K562 (cell line): ENCODE measurements at regions not wholly inside any gene's neighbourhood (a gene's known extent, or its start where the extent isn't known, plus 50 kb on each side); places are given as distances from the start of the nearest gene placed in this dataset.
A peak's percentile ranks its signal among the peaks of the same experiment; 100 is the strongest.

Source experiments
- ATAC-seq: fragments of 200-7000 bp; cut with Tn5 transposase; 3 replicates; pipeline ENCODE4 v1.9.1; 2020; ENCODE audit warnings: moderate library complexity
- BruUV-seq: library from RNA; stranded (reverse); fragments of 400-500 nt; replicated peaks from 2 replicates; lab custom pipeline; 2021; lab: Mats Ljungman, UMichigan
- CTCF ChIA-PET: fragments of 300-600 bp; formaldehyde crosslinking; extraction: SDS; loops from one replicate; lab custom pipeline; 2021; ENCODE audit warnings: low intra/inter-chr PET ratio; lab: Yijun Ruan, JAX
- POLR2A ChIA-PET: fragments of 300-600, 350-650 bp; sonication (Branson Sonifier 250); formaldehyde crosslinking; extraction: SDS; loops from one replicate; lab custom pipeline; 2021; ENCODE audit warnings: antibody characterized with exemption, inconsistent platforms; lab: Yijun Ruan, JAX
- DNase-seq, 4 experiments: peaks; one replicate each; pipeline versions ENCODE4 v3.0.0 to v3.0.0-alpha.2; 2011 to 2018; ENCODE audit warnings: low spot score in 3 of 4, mixed read lengths in 3 of 4; ENCODE audit errors: extremely low read depth in 1 of 4
- FAIRE-seq: peaks from 2 replicates; lab custom pipeline; 2011; peaks lifted over from hg19 to GRCh38; lab: Jason Lieb, UNC
- H2AFZ ChIP-seq: 2 replicates; pipeline ENCODE4 v1.6.0; 2011; ENCODE audit warnings: low read depth, low read length, control low read depth, inconsistent platforms
- H3K27ac ChIP-seq: fragments of 200-600 bp; 3 replicates; pipeline ENCODE4 v1.8.0; 2011; ENCODE audit warnings: low read depth, mild to moderate bottlenecking, control low read depth, inconsistent platforms, low read length, moderate library complexity, mixed read lengths; ENCODE audit errors: extremely low read depth
- H3K27me3 ChIP-seq, 2 experiments: fragments of 300-600 bp in 1 of 2; 2 replicates in 1 of 2; 3 replicates in 1 of 2; pipeline versions ENCODE4 v1.6.0 to v1.8.0; 2011; ENCODE audit warnings: inconsistent platforms in 2 of 2, low read length in 2 of 2, mild to moderate bottlenecking in 1 of 2, mixed read lengths in 1 of 2, moderate library complexity in 1 of 2; ENCODE audit not compliant: control insufficient read depth in 2 of 2, insufficient read depth in 2 of 2
- H3K36me3 ChIP-seq: fragments of 300-600 bp; 3 replicates; pipeline ENCODE4 v1.8.0; 2011; ENCODE audit warnings: mild to moderate bottlenecking, low read length, inconsistent platforms; ENCODE audit not compliant: control insufficient read depth, insufficient read depth
- H3K4me1 ChIP-seq, 2 experiments: fragments of 200-600 bp in 1 of 2; replicated peaks in 1 of 2; 2 replicates in 1 of 2; 3 replicates in 1 of 2; pipeline versions ENCODE4 v1.5.1 to v1.8.0; 2011; ENCODE audit warnings: inconsistent platforms in 2 of 2, low read length in 2 of 2, mild to moderate bottlenecking in 1 of 2, mixed read lengths in 1 of 2, moderate library complexity in 1 of 2; ENCODE audit not compliant: control insufficient read depth in 2 of 2, insufficient read depth in 2 of 2
- H3K4me2 ChIP-seq: 2 replicates; pipeline ENCODE4 v1.6.1; 2011; ENCODE audit warnings: low read length, control low read depth, inconsistent platforms, mixed read lengths; ENCODE audit not compliant: insufficient read depth
- H3K4me3 ChIP-seq: fragments of 200-600 bp; sonication (generic), shearing (Covaris generic); 2 replicates; pipeline ENCODE4 v1.5.1; 2016; ENCODE audit warnings: control low read depth, inconsistent platforms
- H3K79me2 ChIP-seq: fragments of 200-600 bp; 3 replicates; pipeline ENCODE4 v1.8.0; 2011; ENCODE audit warnings: low read length, inconsistent platforms; ENCODE audit not compliant: control insufficient read depth, insufficient read depth
- H3K9ac ChIP-seq, 2 experiments: 2 replicates each; pipeline versions ENCODE4 v1.6.0 to v1.6.1; 2011; ENCODE audit warnings: low read depth in 2 of 2, low read length in 2 of 2, control low read depth in 1 of 2, inconsistent platforms in 1 of 2, mild to moderate bottlenecking in 1 of 2, mixed read lengths in 1 of 2; ENCODE audit not compliant: insufficient read depth in 1 of 2
- H3K9me1 ChIP-seq: one replicate; pipeline ENCODE4 v1.6.0; 2011; ENCODE audit warnings: inconsistent platforms, mild to moderate bottlenecking, low read length, moderate library complexity; ENCODE audit not compliant: control insufficient read depth, insufficient read depth
- H3K9me3 ChIP-seq: replicated peaks from 2 replicates; pipeline ENCODE4 v1.5.1; 2011; ENCODE audit warnings: low read depth, low read length, inconsistent platforms; ENCODE audit not compliant: control insufficient read depth, insufficient read depth
- H4K20me1 ChIP-seq: replicated peaks from 2 replicates; pipeline ENCODE4 v1.6.1; 2011; ENCODE audit warnings: low read length, inconsistent platforms, mixed read lengths; ENCODE audit not compliant: control insufficient read depth, insufficient read depth
- BRD4 ChIP-seq: fragments of 200-600 bp; sonication (generic); IDR thresholded peaks from 2 replicates; pipeline ENCODE4 v1.6.1; 2017; ENCODE audit warnings: inconsistent platforms
- CBFA2T3 ChIP-seq: fragments of 450-650 bp; IDR thresholded peaks from 2 replicates; pipeline ENCODE4 v1.6.1; 2017
- CBX5 ChIP-seq: IDR thresholded peaks from 2 replicates; pipeline ENCODE4 v1.6.1; 2014; ENCODE audit warnings: low read depth, borderline replicate concordance
- FOSL1 ChIP-seq: fragments of 200-800 bp; sonication (Bioruptor generic); conservative IDR thresholded peaks from 2 replicates; pipeline ENCODE4 v1.6.1; 2016; ENCODE audit warnings: missing genetic modification characterization, missing compliant biosample characterization
- HDGF ChIP-seq: fragments of 450-650 bp; IDR thresholded peaks from 2 replicates; pipeline ENCODE4 v1.6.1; 2016
- IRF9 ChIP-seq: fragments of 450-650 bp; IDR thresholded peaks from 2 replicates; pipeline ENCODE4 v1.6.1; 2016; ENCODE audit warnings: missing biosample characterization, missing genetic modification characterization
- MLX ChIP-seq, 2 experiments: fragments of 450-650 bp in 1 of 2; sonication (generic) in 1 of 2; formaldehyde crosslinking; conservative IDR thresholded peaks; 2 replicates each; pipeline versions ENCODE4 v1.4.0 to v1.8.1; 2020 to 2022; ENCODE audit warnings: mild to moderate bottlenecking in 1 of 2, missing genetic modification reagents in 1 of 2
- TCF3 ChIP-seq: sonication (generic); formaldehyde crosslinking; IDR thresholded peaks from 2 replicates; pipeline ENCODE4 v1.4.0; 2020; ENCODE audit warnings: mild to moderate bottlenecking, missing genetic modification reagents
- WHSC1 ChIP-seq: IDR thresholded peaks from one replicate; pipeline ENCODE4 v1.6.1; 2012; ENCODE audit warnings: low read length, control low read depth, inconsistent platforms
- ZNF217 ChIP-seq: sonication (generic); formaldehyde crosslinking; IDR thresholded peaks from 2 replicates; pipeline ENCODE4 v1.8.0; 2022; ENCODE audit warnings: mild to moderate bottlenecking, missing genetic modification reagents
- WGBS: fragments of 100-300 bp; shearing (Covaris generic); methylation state at CpG from one replicate; pipeline ENCODE4 v1.1.6; 2016; ENCODE audit warnings: low coverage, mixed read lengths; ENCODE audit not compliant: insufficient coverage; ENCODE audit errors: missing lambda C conversion rate; 5-methylcytosine and 5-hydroxymethylcytosine counted together
- in situ Hi-C: fragments of 300-500 bp; cut with MboI; formaldehyde crosslinking; loops from 4 replicates; pipeline ENCODE4 v1.15.0; 2018; ENCODE audit warnings: inconsistent platforms, mixed read lengths
- intact Hi-C: fragments of 100-400 bp; cut with micrococcal nuclease; formaldehyde crosslinking; loops from 2 replicates; pipeline ENCODE4 v1.14.2; 2022
- TF ChIP-seq, protein P1 (sequence below), 3 experiments: fragments of 200-800 bp in 1 of 3; sonication (Bioruptor generic) in 1 of 3; sonication (generic) in 1 of 3; formaldehyde crosslinking in 1 of 3; IDR thresholded peaks; 2 replicates each; pipeline versions ENCODE4 v1.6.1 to v1.8.0; 2016 to 2022; ENCODE audit warnings: mild to moderate bottlenecking in 2 of 3, missing compliant biosample characterization in 2 of 3, missing genetic modification characterization in 2 of 3, missing genetic modification reagents in 1 of 3

GRCh38 chr10:118809357-118810220, 54.8 kb upstream of the CACUL1 start:
- CTCF ChIA-PET: no interaction called here
- no peak overlapping the region for H2AFZ ChIP-seq

More at GRCh38 chr10:118809357-118810220, 54.8 kb upstream of the CACUL1 start:
- TF ChIP-seq FOSL1 (no peak), HDGF (no peak), MLX (CRISPR knock-in tag; conservative IDR thresholded peaks at IDR 0.05) (no peak), BRD4 (no peak), ZNF217 (no peak), WHSC1 (no peak), TCF3 (CRISPR knock-in tag) (no peak), IRF9 (tag) (no peak), CBX5 (no peak), CBFA2T3 (no peak)
- TF ChIP-seq, protein P1, sequence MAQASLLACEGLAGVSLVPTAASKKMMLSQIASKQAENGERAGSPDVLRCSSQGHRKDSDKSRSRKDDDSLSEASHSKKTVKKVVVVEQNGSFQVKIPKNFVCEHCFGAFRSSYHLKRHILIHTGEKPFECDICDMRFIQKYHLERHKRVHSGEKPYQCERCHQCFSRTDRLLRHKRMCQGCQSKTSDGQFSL (CRISPR knock-in tag; IDR thresholded peaks at IDR 0.05): no peak
- TF ChIP-seq, protein P1 (tag; IDR thresholded peaks at IDR 0.05): no peak
- H3K9ac ChIP-seq: no peak overlapping the region
- no peaks in the 10 kb centered on the region for H3K9me3 ChIP-seq
- ATAC-seq (peak; percentile 47; the same call in 1 of the 3 replicates), FAIRE-seq (no peak), DNase-seq (no peak)
- H3K36me3 ChIP-seq: no peaks in the 10 kb centered on the region
- intact Hi-C loops (no loop called here), in situ Hi-C loops (loop anchor here (5.0 kb wide), 1 partner anchor 242 kb away; no protein-coding TSS in a partner anchor)
- no peaks in the 10 kb centered on the region for H4K20me1 ChIP-seq
- no peaks in the 10 kb centered on the region for H3K79me2 ChIP-seq
- no peak overlapping the region for H3K27ac ChIP-seq
- 6% methylated on average over 18 of the region's 20 CpGs for WGBS
- POLR2A ChIA-PET: interaction anchor here (0.7 kb wide), 1 partner anchor 231 kb away, joined by 3 read pairs; no protein-coding TSS in a partner anchor
- H3K4me2 ChIP-seq: no peak overlapping the region
- H3K4me1 ChIP-seq: no peaks in the 10 kb centered on the region; a peak in 2 of 5 replicates
- BruUV-seq: no TSS peak
- peaks cover 0 to 43% of the 10 kb centered on the region in 2 experiments; a peak in 3 of 5 replicates for H3K27me3 ChIP-seq
- H3K4me3 ChIP-seq: no peak overlapping the region
- H3K9me1 ChIP-seq: no peaks in the 10 kb centered on the region
